ENCODE measurements at regions not wholly inside any gene's neighbourhood (a gene's known extent, or its start where the extent isn't known, plus 50 kb on each side); places are given as distances from the start of the nearest gene placed in this dataset.

GRCh38 chr6:105510746-105511145, 107.9 kb upstream of the PREP start:
- no peak overlapping the region for H3K4me3 ChIP-seq (ENCODE audit: low read depth in 1 of 2, low read length in 1 of 2)
- TF ChIP-seq, protein P1, sequence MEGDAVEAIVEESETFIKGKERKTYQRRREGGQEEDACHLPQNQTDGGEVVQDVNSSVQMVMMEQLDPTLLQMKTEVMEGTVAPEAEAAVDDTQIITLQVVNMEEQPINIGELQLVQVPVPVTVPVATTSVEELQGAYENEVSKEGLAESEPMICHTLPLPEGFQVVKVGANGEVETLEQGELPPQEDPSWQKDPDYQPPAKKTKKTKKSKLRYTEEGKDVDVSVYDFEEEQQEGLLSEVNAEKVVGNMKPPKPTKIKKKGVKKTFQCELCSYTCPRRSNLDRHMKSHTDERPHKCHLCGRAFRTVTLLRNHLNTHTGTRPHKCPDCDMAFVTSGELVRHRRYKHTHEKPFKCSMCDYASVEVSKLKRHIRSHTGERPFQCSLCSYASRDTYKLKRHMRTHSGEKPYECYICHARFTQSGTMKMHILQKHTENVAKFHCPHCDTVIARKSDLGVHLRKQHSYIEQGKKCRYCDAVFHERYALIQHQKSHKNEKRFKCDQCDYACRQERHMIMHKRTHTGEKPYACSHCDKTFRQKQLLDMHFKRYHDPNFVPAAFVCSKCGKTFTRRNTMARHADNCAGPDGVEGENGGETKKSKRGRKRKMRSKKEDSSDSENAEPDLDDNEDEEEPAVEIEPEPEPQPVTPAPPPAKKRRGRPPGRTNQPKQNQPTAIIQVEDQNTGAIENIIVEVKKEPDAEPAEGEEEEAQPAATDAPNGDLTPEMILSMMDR (IDR thresholded peaks at IDR 0.05) = no peak

DNA sequence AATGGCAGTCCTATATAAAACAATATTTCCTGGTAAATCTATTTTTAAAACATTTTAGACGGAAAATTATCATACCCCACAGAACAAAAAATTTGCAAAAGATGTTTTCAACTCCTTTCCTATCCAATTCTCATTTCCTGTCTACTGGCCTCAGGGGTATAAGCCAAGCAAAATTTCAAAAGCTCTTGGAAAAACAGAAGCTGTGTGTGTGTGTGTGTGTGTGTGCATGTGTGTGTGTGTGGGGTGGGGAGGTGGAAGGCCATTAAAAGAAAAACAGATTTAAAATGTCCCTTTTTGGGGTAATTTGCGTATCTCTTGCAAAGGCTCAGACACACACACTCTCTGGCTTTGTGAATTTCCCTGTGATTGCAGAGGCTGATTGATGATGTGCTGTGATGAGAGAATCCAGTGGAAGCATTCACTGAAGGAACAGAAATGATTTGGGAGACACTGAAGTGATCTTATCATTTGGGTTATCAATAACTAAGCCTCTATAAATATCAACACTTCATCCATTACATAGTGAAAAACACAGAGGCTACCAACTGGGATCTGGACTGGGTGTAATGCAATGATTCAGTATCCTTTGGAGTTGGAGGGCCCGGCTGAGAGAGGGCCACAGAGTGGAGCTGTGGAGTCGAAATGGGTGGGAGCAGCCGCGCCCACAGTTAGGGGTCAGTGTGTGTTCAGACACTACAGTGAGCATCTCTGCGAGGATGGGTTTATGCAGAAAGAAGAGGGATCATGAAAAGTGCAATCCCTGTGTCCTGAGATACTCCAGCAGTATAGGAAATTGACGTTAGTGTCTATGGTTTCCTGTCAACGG, 106.8 kb upstream of the PREP start:
- H3K27me3 ChIP-seq = no peaks in the 10 kb centered on the region

More at GRCh38 chr6:105510746-105511145, 107.9 kb upstream of the PREP start:
- H3K9me3 ChIP-seq = no peaks in the 10 kb centered on the region
- no peaks in the 10 kb centered on the region for H3K36me3 ChIP-seq
- no peak overlapping the region for H3K27ac ChIP-seq
- H3K4me1 ChIP-seq (ENCODE audit: control insufficient read depth in 1 of 2, insufficient read depth in 1 of 2, low read depth in 1 of 2, low read length in 1 of 2) = no peaks in the 10 kb centered on the region
- no peaks in the 10 kb centered on the region for H3K27me3 ChIP-seq

GRCh38 chr6:105507811-105508210, 104.9 kb upstream of the PREP start:
- H3K9me3 ChIP-seq = no peaks in the 10 kb centered on the region
- H3K27ac ChIP-seq = no peak overlapping the region
- no peak overlapping the region for H3K4me3 ChIP-seq (ENCODE audit: low read depth in 1 of 2, low read length in 1 of 2)
- no peaks in the 10 kb centered on the region for H3K36me3 ChIP-seq
- TF ChIP-seq, protein P1 (IDR thresholded peaks at IDR 0.05) = no peak
- H3K4me1 ChIP-seq (ENCODE audit: control insufficient read depth in 1 of 2, insufficient read depth in 1 of 2, low read depth in 1 of 2, low read length in 1 of 2) = no peaks in the 10 kb centered on the region
- no peaks in the 10 kb centered on the region for H3K27me3 ChIP-seq

More for the DNA sequence above, 106.8 kb upstream of the PREP start:
- Histone ChIP-seq H3K4me1 (ENCODE audit: control insufficient read depth in 1 of 2, insufficient read depth in 1 of 2, low read depth in 1 of 2, low read length in 1 of 2) (no peaks in the 10 kb centered on the region), H3K4me3 (ENCODE audit: low read depth in 1 of 2, low read length in 1 of 2) (no peak overlapping the region), H3K9me3 (no peaks in the 10 kb centered on the region), H3K36me3 (no peaks in the 10 kb centered on the region), H3K27ac (no peak overlapping the region)
- TF ChIP-seq, protein P1 (IDR thresholded peaks at IDR 0.05) = no peak

- Histone ChIP-seq H3K27ac (no peak overlapping the region), H3K36me3 (no peaks in the 10 kb centered on the region), H3K27me3 (no peaks in the 10 kb centered on the region), H3K4me3 (ENCODE audit: low read depth in 1 of 2, low read length in 1 of 2) (no peak overlapping the region), H3K9me3 (no peaks in the 10 kb centered on the region), H3K4me1 (ENCODE audit: control insufficient read depth in 1 of 2, insufficient read depth in 1 of 2, low read depth in 1 of 2, low read length in 1 of 2) (no peaks in the 10 kb centered on the region)
- TF ChIP-seq, protein P1 (IDR thresholded peaks at IDR 0.05) = no peak
Measured at GRCh38 chr6:105504706-105505105, 101.8 kb upstream of the PREP start.

DNA sequence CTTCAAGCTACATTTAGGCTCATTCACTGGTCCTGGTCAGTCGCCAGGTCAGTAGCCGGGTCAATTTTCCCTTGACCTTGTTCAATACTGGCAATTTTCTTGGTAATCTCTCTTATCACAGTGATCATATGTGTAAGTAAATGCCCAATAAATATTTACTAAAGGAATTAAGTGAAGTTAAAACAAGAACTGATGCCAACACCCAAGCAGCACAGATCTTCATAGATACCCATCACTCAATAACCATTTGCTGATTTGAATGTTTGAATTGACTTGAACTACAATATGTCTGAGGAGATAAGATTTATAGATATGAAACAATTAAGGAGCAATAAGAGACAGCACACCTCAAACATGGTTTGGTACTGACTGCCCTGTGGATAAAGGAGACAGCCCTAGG, 100.8 kb upstream of the PREP start:
- Histone ChIP-seq H3K27me3 (no peaks in the 10 kb centered on the region), H3K4me3 (ENCODE audit: low read depth in 1 of 2, low read length in 1 of 2) (no peak overlapping the region), H3K36me3 (no peaks in the 10 kb centered on the region)

More for the DNA sequence above, 100.8 kb upstream of the PREP start:
- TF ChIP-seq, protein P1 (IDR thresholded peaks at IDR 0.05) = no peak
- H3K27ac ChIP-seq = no peak overlapping the region
- H3K9me3 ChIP-seq = no peaks in the 10 kb centered on the region
- no peaks in the 10 kb centered on the region for H3K4me1 ChIP-seq (ENCODE audit: control insufficient read depth in 1 of 2, insufficient read depth in 1 of 2, low read depth in 1 of 2, low read length in 1 of 2)
